Activated CD4-positive, alpha-beta T cell treated with anti-CD3 and anti-CD28 coated beads for 48 hours (primary cell): ENCODE measurements at regions not wholly inside any gene's neighbourhood (a gene's known extent, or its start where the extent isn't known, plus 50 kb on each side); places are given as distances from the start of the nearest gene placed in this dataset.
"Not testable (repeated sequence)": the region's sequence is repeated elsewhere in the genome, so short reads cannot be mapped to it uniquely, and the experiment has no call there.

ENCODE experiments used
- DNase-seq: peaks from one replicate; pipeline ENCODE4 v3.0.0-alpha.2; 2020

- DNase-seq = not testable (repeated sequence)
Measured at GRCh38 chr4:79659308-79659870, 251.4 kb upstream of the GK2 start.

GRCh38 chr4:79657379-79657778 is 249.4 kb upstream of the GK2 start:
- DNase-seq = no peak

GRCh38 chr4:79653871-79654270 is 245.8 kb upstream of the GK2 start:
- DNase-seq = no peak

GRCh38 chr4:79652738-79653137 is 244.7 kb upstream of the GK2 start:
- DNase-seq = no peak

GRCh38 chr4:79652232-79652631 is 244.2 kb upstream of the GK2 start:
- no peak for DNase-seq

GRCh38 chr4:79651456-79651855 is 243.4 kb upstream of the GK2 start:
- DNase-seq = no peak

- DNase-seq = no peak
Measured at GRCh38 chr4:79650794-79651431, 242.9 kb upstream of the GK2 start.

GRCh38 chr4:79650217-79650616 is 242.2 kb upstream of the GK2 start:
- DNase-seq = no peak

- DNase-seq = no peak
Measured at GRCh38 chr4:79645942-79646341, 237.9 kb upstream of the GK2 start.

- no peak for DNase-seq
Measured at GRCh38 chr4:79638735-79639134, 230.7 kb upstream of the GK2 start.

- no peak for DNase-seq
Measured at GRCh38 chr4:79636991-79637390, 229.0 kb upstream of the GK2 start.

GRCh38 chr4:79634111-79634510 is 226.1 kb upstream of the GK2 start:
- DNase-seq = no peak

GRCh38 chr4:79632114-79632513 is 224.1 kb upstream of the GK2 start:
- DNase-seq = no peak

- DNase-seq = no peak
Measured at GRCh38 chr4:79626611-79627010, 218.6 kb upstream of the GK2 start.

GRCh38 chr4:79626101-79626500 is 218.1 kb upstream of the GK2 start:
- DNase-seq = no peak

GRCh38 chr4:79625361-79625760 is 217.3 kb upstream of the GK2 start:
- no peak for DNase-seq

GRCh38 chr4:79623021-79623870 is 215.2 kb upstream of the GK2 start:
- DNase-seq = no peak

- no peak for DNase-seq
Measured at GRCh38 chr4:79621061-79621460, 213.0 kb upstream of the GK2 start.

GRCh38 chr4:79620617-79621016 is 212.6 kb upstream of the GK2 start:
- no peak for DNase-seq

GRCh38 chr4:79613269-79613935 is 205.4 kb upstream of the GK2 start:
- DNase-seq = no peak

- DNase-seq = no peak
Measured at GRCh38 chr4:79611026-79611425, 203.0 kb upstream of the GK2 start.

- DNase-seq = no peak
Measured at GRCh38 chr4:79609817-79610216, 201.8 kb upstream of the GK2 start.

- DNase-seq = no peak
Measured at GRCh38 chr4:79607979-79608378, 200.0 kb upstream of the GK2 start.

- DNase-seq = no peak
Measured at GRCh38 chr4:79604152-79604551, 196.1 kb upstream of the GK2 start.
